C4-2B (cell line): ENCODE measurements at regions not wholly inside any gene's neighbourhood (a gene's known extent, or its start where the extent isn't known, plus 50 kb on each side); places are given as distances from the start of the nearest gene placed in this dataset.

ENCODE experiments used
- H3K27ac ChIP-seq: fragments of 450-650 bp; 2 replicates; pipeline ENCODE4 v1.5.1; 2017
- ZFX ChIP-seq: fragments of 450-650 bp; IDR thresholded peaks from 2 replicates; pipeline ENCODE4 v1.6.1; 2017
- TF ChIP-seq, protein P1 (sequence below): fragments of 450-650 bp; conservative IDR thresholded peaks from 2 replicates; pipeline ENCODE4 v1.5.1; 2017; ENCODE audit warnings: mild to moderate bottlenecking

DNA sequence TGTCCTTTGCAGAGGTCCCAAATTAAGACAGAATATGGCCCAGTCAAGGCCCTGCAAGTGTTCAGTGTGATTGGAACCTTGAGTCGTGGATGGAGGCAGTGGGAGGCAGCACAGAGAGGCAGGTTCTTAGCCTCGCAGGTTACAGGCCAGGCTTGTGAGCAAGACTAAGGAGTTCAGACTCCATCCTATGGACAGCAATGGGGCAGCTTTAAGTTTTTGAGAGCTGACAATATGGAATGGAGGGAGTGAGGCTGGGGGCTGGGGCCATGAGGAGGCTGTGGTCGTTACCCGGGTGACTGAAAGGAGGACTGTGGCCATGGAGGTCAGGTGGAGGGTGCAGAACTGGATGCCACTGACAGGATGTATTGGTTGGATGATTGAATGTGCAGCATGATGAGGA is 74.1 kb upstream of the PRR23C start:
- TF ChIP-seq, protein P1, sequence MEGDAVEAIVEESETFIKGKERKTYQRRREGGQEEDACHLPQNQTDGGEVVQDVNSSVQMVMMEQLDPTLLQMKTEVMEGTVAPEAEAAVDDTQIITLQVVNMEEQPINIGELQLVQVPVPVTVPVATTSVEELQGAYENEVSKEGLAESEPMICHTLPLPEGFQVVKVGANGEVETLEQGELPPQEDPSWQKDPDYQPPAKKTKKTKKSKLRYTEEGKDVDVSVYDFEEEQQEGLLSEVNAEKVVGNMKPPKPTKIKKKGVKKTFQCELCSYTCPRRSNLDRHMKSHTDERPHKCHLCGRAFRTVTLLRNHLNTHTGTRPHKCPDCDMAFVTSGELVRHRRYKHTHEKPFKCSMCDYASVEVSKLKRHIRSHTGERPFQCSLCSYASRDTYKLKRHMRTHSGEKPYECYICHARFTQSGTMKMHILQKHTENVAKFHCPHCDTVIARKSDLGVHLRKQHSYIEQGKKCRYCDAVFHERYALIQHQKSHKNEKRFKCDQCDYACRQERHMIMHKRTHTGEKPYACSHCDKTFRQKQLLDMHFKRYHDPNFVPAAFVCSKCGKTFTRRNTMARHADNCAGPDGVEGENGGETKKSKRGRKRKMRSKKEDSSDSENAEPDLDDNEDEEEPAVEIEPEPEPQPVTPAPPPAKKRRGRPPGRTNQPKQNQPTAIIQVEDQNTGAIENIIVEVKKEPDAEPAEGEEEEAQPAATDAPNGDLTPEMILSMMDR: no peak
- TF ChIP-seq ZFX: no peak
- peak overlapping the region; percentile 77 for H3K27ac ChIP-seq

DNA sequence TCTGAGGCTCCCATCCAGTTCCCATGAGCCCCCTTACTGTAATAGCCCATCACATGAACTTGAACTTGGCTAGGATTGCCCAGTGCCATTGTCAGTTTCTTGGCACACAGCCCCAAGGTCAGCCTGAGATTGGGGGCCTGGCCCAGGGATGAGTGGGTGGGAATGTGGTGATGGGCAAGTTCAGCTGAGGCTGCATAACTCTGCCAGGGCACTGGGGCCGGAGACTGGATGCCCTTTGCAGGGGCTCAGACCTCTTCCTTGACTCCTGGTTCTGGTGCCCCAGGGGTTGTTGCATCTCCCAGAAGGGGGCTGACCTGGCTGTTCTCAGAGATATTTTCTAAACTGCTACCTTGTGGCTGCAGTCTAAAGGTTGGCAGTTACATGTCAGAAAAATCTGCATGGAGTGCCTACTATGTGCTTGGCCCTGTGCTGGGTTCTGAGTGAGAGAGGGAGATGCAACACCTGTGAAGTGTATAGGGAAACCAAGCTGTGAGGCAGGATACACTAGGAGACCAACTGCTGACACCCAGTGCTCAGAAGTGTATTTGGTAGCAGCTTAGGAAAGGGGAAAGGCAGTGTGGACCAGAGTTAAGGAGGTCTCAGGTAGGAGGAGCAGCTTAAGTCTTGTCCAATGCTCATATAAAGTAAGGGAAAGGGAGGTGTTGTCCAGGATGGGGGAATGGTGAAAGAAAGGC is 74.8 kb upstream of the PRR23C start:
- H3K27ac ChIP-seq: peak overlapping the region; percentile 77
- TF ChIP-seq ZFX: no peak

DNA sequence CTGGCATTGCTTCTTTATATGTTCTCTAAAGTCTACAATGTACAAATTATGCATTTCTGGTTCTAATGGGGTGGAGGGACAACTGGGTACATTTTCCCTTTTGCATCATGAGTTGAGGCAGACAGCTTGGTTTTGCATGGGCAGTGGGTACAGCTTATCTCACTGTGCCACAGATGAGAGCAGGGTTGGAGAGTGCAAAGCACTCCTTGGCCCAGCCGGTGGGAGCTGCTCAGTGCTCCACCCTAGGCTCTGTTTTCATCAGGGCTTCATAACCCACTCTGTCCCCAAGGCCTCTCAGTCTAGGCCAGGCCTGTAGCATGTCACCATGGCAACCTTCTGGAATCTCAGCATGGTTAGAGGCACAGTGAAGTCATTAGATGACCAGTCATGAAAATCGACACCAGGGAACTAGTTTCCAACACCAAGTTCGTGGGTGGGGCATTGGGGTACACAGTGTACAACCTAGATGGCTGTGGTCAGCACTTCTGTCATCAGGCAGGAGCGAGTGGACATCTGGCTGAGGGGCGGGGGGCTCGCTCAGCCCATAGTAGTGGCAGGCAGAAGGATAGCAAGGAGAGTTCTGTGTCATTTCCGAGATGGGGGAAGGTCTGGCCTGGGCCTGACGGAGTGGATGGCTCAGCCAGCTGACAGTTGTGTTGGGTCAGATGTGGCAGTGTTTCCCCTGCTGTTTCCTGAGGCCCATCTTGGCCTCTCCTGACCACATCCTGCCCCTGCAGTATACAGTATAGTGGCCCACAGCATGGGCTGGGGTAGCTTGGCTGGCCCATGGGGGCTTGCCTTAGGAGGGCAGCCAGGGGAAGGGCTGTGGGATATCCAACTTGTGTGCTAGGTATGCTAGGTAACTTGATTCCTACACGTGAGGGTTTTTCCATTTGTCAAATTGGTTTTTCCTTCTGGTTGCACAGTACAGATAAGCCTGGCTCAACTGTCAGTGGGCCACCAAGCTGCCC is 75.7 kb upstream of the PRR23C start:
- TF ChIP-seq ZFX: 0 out of 2 replicates have a peak, but pooled peaks have one; percentile 7
- TF ChIP-seq, protein P1: no peak
- peak overlapping the region; percentile 77 for H3K27ac ChIP-seq

DNA sequence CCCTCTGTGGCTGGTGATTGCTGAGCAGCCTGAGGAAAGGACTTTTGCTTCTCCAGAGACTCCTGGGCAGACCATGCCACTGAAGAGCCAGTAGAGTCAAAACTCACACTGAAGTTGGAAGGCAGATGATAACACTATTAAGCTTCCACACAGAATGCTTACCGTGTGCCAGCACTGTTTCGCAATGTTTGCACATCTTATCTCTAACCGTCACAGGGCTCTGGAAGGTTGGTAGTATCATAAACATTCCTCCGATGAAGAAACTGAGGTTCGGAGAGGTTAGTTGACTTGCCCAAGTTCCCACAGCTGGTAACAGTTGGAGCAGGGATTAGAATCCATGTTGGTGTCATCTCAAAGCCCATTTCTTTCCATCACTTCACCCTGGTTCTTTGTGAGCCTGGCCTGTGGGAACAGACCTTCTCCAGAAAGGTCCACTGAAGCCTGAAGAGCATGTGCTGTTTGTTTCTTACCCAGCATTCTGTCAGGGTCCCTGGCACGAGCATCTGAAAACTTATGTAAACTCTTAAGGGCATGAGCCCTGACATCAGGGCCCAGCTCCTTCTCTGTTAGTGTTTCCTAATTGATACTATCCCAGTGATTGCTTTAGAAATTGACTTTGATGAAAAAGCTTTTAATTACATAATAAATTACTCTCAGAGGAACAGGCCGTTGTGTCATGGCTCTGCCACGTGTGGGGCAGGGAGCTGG is 77.0 kb upstream of the PRR23C start:
- H3K27ac ChIP-seq: peak overlapping the region; percentile 77
- TF ChIP-seq, protein P1: no peak
- TF ChIP-seq ZFX: no peak

DNA sequence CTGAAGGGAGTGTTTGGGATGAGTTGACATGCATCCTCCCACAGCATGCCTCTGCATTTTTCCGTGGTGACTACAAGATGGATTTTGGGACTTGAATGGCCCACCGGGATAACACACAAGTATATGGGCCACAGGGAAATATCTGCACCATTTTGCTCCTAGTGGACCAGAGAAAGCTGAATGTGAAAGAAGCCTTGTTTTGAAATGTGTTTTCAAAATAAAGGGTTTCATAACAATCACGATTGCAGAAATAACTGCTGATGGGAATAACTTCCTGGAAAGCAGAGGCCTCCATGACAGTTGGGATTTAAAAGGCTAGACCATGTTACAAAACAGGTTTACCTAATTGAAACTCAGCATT is 77.5 kb upstream of the PRR23C start:
- no peak for TF ChIP-seq ZFX
- TF ChIP-seq, protein P1: no peak

DNA sequence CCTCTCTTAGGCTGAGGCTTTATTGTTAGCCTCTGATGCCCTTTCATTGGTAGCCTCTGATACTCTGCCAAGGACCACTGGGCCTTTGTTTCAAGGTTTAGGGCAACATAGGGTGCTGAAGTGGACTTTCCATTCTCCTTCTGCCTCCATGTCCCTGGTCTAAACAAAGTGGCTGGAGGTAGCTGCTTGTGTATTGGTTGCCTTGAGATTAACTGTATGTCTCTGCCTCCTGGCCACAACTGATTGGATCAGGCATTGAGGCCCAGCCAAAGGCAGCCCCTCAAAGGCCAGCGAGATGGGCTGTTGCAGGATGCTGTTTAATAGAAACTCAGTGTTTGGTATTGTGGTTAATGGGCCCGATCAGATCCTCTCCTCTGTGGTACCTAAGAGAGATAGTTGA is 77.9 kb upstream of the PRR23C start:
- peak overlapping the region; percentile 77 for H3K27ac ChIP-seq
- TF ChIP-seq, protein P1: no peak

More for the DNA sequence above, 77.5 kb upstream of the PRR23C start:
- peak overlapping the region; percentile 77 for H3K27ac ChIP-seq

DNA sequence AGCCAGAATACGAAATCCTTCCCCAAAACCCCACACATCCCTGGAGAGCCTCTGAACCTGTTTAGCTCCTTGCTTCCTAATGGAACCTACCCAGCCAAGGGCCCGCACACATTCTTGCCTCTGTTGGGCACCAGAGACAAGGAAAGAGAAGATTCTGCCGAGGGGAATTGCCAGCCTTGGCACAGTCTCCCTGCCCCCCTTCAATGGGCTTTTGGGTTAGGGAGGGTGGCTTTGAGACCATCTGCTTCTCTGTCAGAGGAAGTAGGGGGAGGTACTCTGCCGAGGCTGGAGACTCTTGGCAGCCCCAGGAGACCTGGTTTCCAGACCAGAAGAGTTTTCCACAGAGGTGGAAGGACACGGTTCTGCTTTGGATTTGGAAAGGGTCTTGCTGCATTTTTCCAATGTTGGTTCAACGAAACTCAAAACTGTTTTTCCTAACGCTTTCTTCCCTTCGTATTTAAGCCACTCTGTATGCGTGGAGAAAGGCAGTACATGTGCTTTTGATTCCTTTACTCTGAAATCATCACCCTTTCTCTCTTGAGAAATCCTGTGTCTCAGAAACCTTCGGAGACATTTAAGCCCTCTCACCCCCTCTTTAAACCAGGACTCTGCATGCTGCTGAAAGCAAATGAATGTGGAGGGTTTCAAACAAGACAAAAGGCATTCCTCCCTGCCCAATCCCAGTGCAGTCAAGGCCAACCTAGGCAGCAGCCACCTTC is 78.8 kb upstream of the PRR23C start:
- TF ChIP-seq, protein P1: no peak
- TF ChIP-seq ZFX: no peak
- no peak overlapping the region; the same call in 1 of the 2 replicates for H3K27ac ChIP-seq
